H1 (cell line): ENCODE measurements at regions not wholly inside any gene's neighbourhood (a gene's known extent, or its start where the extent isn't known, plus 50 kb on each side); places are given as distances from the start of the nearest gene placed in this dataset.

Experiments used
- CTCF ChIA-PET: fragments of 300-600 bp; sonication (Branson Sonifier 250); formaldehyde crosslinking; loops from one replicate; lab custom pipeline; 2021; ENCODE audit not compliant: partially characterized antibody; lab: Charles Lee
- POLR2A ChIA-PET: fragments of 300-600 bp; sonication (Branson Sonifier 250); formaldehyde crosslinking; loops from one replicate; lab custom pipeline; 2021; ENCODE audit warnings: inconsistent platforms; ENCODE audit not compliant: partially characterized antibody; lab: Charles Lee
- DNase-seq, 2 experiments: peaks; one replicate each; pipeline versions ENCODE4 v3.0.0 to v3.0.0-alpha.2; 2010 to 2022; ENCODE audit warnings: low spot score in 2 of 2, low read depth in 1 of 2, mixed read lengths in 1 of 2
- FAIRE-seq: peaks from 2 replicates; lab custom pipeline; 2011; peaks lifted over from hg19 to GRCh38; lab: Jason Lieb, UNC
- H2AFZ ChIP-seq: 2 replicates; pipeline ENCODE4 v1.8.1; 2012; ENCODE audit warnings: low read length, inconsistent platforms
- H2AK5ac ChIP-seq: 2 replicates; pipeline ENCODE4 v1.6.1; 2013; ENCODE audit warnings: low read depth, low read length
- H2BK120ac ChIP-seq: replicated peaks from 2 replicates; pipeline ENCODE3; 2013; ENCODE audit warnings: low read depth, low read length, inconsistent platforms
- H2BK12ac ChIP-seq: 2 replicates; pipeline ENCODE4 v1.6.1; 2013; ENCODE audit warnings: low read depth, low read length
- H2BK15ac ChIP-seq: 2 replicates; pipeline ENCODE4 v1.6.1; 2013; ENCODE audit warnings: low read length
- H2BK20ac ChIP-seq: 2 replicates; pipeline ENCODE4 v1.6.1; 2013; ENCODE audit warnings: low read length
- H2BK5ac ChIP-seq: 2 replicates; pipeline ENCODE4 v1.6.1; 2013; ENCODE audit warnings: low read depth, low read length
- H3K14ac ChIP-seq: 2 replicates; pipeline ENCODE4 v1.6.1; 2013; ENCODE audit warnings: inconsistent platforms; ENCODE audit not compliant: insufficient read length
- H3K18ac ChIP-seq: 2 replicates; pipeline ENCODE4 v1.6.1; 2013; ENCODE audit warnings: low read length; ENCODE audit errors: extremely low read depth
- H3K23ac ChIP-seq: 2 replicates; pipeline ENCODE4 v1.6.1; 2013; ENCODE audit warnings: inconsistent platforms; ENCODE audit not compliant: insufficient read length
- H3K23me2 ChIP-seq: 2 replicates; pipeline ENCODE4 v1.6.1; 2013; ENCODE audit warnings: low read depth, low read length
- H3K27ac ChIP-seq: 2 replicates; pipeline ENCODE4 v1.6.1; 2011; ENCODE audit warnings: low read depth, low read length, inconsistent platforms
- H3K27me3 ChIP-seq, 4 experiments: replicated peaks in 1 of 4; 1 replicate in 1 of 4; 2 replicates in 3 of 4; pipeline versions ENCODE4 v1.6.1 to v1.8.1; 2011 to 2013; ENCODE audit warnings: low read length in 3 of 4, mild to moderate bottlenecking in 3 of 4, inconsistent platforms in 2 of 4, mixed read lengths in 2 of 4, moderate library complexity in 1 of 4; ENCODE audit not compliant: control insufficient read depth in 3 of 4, insufficient read depth in 3 of 4; ENCODE audit errors: extremely low read depth in 1 of 4
- H3K36me3 ChIP-seq, 4 experiments: 2 replicates each; pipeline versions ENCODE4 v1.6.1 to v1.8.1; 2011 to 2013; ENCODE audit warnings: mild to moderate bottlenecking in 4 of 4, low read length in 3 of 4, moderate library complexity in 2 of 4, control low read depth in 1 of 4, inconsistent platforms in 1 of 4; ENCODE audit not compliant: insufficient read depth in 4 of 4, control insufficient read depth in 2 of 4
- H3K4ac ChIP-seq: replicated peaks from 2 replicates; pipeline ENCODE3; 2013; ENCODE audit warnings: low read length, low read depth, mixed read lengths, inconsistent platforms; ENCODE audit not compliant: insufficient read length
- H3K4me1 ChIP-seq, 4 experiments: replicated peaks in 1 of 4; 1 replicate in 1 of 4; 2 replicates in 3 of 4; pipeline versions ENCODE4 v1.6.1 to v1.8.1; 2011 to 2013; ENCODE audit warnings: low read length in 3 of 4, inconsistent platforms in 2 of 4, mixed read lengths in 1 of 4; ENCODE audit not compliant: insufficient read depth in 4 of 4, control insufficient read depth in 3 of 4
- H3K4me2 ChIP-seq, 2 experiments: 2 replicates each; pipeline versions ENCODE4 v1.6.1 to v1.8.1; 2011 to 2013; ENCODE audit warnings: low read depth in 2 of 2, low read length in 2 of 2, control low read depth in 1 of 2, inconsistent platforms in 1 of 2, mild to moderate bottlenecking in 1 of 2; ENCODE audit not compliant: insufficient read depth in 1 of 2
- H3K4me3 ChIP-seq, 4 experiments: fragments of 200-600, 300-600 bp in 1 of 4; sonication (generic), shearing (Covaris generic), sonication (Bioruptor Twin) in 1 of 4; 2 replicates each; pipeline versions ENCODE4 v1.5.1 to v1.8.1; 2011 to 2016; ENCODE audit warnings: low read length in 4 of 4, low read depth in 3 of 4, control low read depth in 2 of 4, inconsistent platforms in 2 of 4, mild to moderate bottlenecking in 2 of 4, mixed read lengths in 1 of 4, moderate library complexity in 1 of 4; ENCODE audit not compliant: insufficient read depth in 2 of 4; ENCODE audit errors: extremely low read depth in 1 of 4
- H3K56ac ChIP-seq: replicated peaks from 2 replicates; pipeline ENCODE3; 2013; ENCODE audit warnings: low read depth, mild to moderate bottlenecking, mixed read lengths, low read length, inconsistent platforms; ENCODE audit not compliant: insufficient read length
- H3K79me1 ChIP-seq: 2 replicates; pipeline ENCODE4 v1.6.1; 2013; ENCODE audit warnings: low read depth, low read length, control low read depth
- H3K79me2 ChIP-seq, 2 experiments: 2 replicates each; pipeline versions ENCODE4 v1.6.1 to v1.8.1; 2012 to 2013; ENCODE audit warnings: low read length in 2 of 2, mild to moderate bottlenecking in 2 of 2, inconsistent platforms in 1 of 2; ENCODE audit not compliant: insufficient read depth in 2 of 2, control insufficient read depth in 1 of 2
- H3K9ac ChIP-seq, 4 experiments: replicated peaks in 1 of 4; 1 replicate in 1 of 4; 2 replicates in 3 of 4; pipeline versions ENCODE4 v1.6.1 to v1.8.1; 2011 to 2013; ENCODE audit warnings: low read depth in 3 of 4, low read length in 3 of 4, control low read depth in 2 of 4, mild to moderate bottlenecking in 2 of 4, moderate library complexity in 2 of 4, inconsistent platforms in 1 of 4; ENCODE audit errors: extremely low read depth in 1 of 4
- H3K9me3 ChIP-seq, 2 experiments: 2 replicates each; pipeline versions ENCODE4 v1.6.1 to v1.8.1; 2012 to 2013; ENCODE audit warnings: mild to moderate bottlenecking in 2 of 2, moderate library complexity in 2 of 2, control low read depth in 1 of 2, inconsistent platforms in 1 of 2, low read depth in 1 of 2, low read length in 1 of 2, mixed read lengths in 1 of 2; ENCODE audit not compliant: insufficient read depth in 2 of 2
- H4K20me1 ChIP-seq, 2 experiments: replicated peaks in 1 of 2; 2 replicates each; pipeline versions ENCODE3 to v1.8.1; 2011 to 2013; ENCODE audit warnings: inconsistent platforms in 2 of 2, low read length in 2 of 2, mild to moderate bottlenecking in 1 of 2; ENCODE audit not compliant: insufficient read depth in 2 of 2, control insufficient read depth in 1 of 2
- H4K5ac ChIP-seq: 2 replicates; pipeline ENCODE4 v1.6.1; 2013; ENCODE audit warnings: low read length, low read depth, mixed read lengths, inconsistent platforms; ENCODE audit not compliant: insufficient read length
- H4K8ac ChIP-seq: 2 replicates; pipeline ENCODE4 v1.8.0; 2013; ENCODE audit warnings: mild to moderate bottlenecking, moderate library complexity, low read length, inconsistent platforms; ENCODE audit not compliant: insufficient read depth; ENCODE audit errors: extremely low read depth
- H4K91ac ChIP-seq: replicated peaks from 2 replicates; pipeline ENCODE3; 2013; ENCODE audit warnings: low read length, mixed read lengths, inconsistent platforms; ENCODE audit not compliant: insufficient read length
- BACH1 ChIP-seq: IDR thresholded peaks from 2 replicates; pipeline ENCODE4 v1.6.1; 2012; ENCODE audit warnings: low read length, improper control_type of control experiment
- KDM4A ChIP-seq: IDR thresholded peaks from one replicate; pipeline ENCODE4 v1.7.1; 2012; ENCODE audit warnings: low read depth, mild to moderate bottlenecking, moderate library complexity, low read length, inconsistent platforms; ENCODE audit not compliant: severe bottlenecking
- RAD21 ChIP-seq, 2 experiments: IDR thresholded peaks in 1 of 2; conservative IDR thresholded peaks in 1 of 2; 2 replicates each; pipeline ENCODE4 v1.6.1; 2011; ENCODE audit warnings: low read depth in 2 of 2, low read length in 2 of 2, improper control_type of control experiment in 1 of 2, inconsistent platforms in 1 of 2, mild to moderate bottlenecking in 1 of 2, moderate library complexity in 1 of 2
- SIRT6 ChIP-seq: IDR thresholded peaks from one replicate; pipeline ENCODE4 v1.7.1; 2012; ENCODE audit warnings: low read length, inconsistent platforms
- SP1 ChIP-seq: IDR thresholded peaks from 2 replicates; pipeline ENCODE4 v1.6.1; 2011; ENCODE audit warnings: low read depth, low read length
- SP2 ChIP-seq: IDR thresholded peaks from 2 replicates; pipeline ENCODE4 v1.6.1; 2012; ENCODE audit warnings: mild to moderate bottlenecking, low read length, inconsistent platforms
- TBP ChIP-seq: IDR thresholded peaks from 2 replicates; pipeline ENCODE4 v1.6.1; 2011; ENCODE audit warnings: low read depth, low read length, improper control_type of control experiment
- WGBS, 2 experiments: shearing (Covaris generic) in 1 of 2; methylation state at CpG; one replicate each; pipeline versions ENCODE4 v1.1.6 to v1.1.7; 2013 to 2015; ENCODE audit warnings: low lambda C conversion rate in 2 of 2, mixed read lengths in 2 of 2, inconsistent platforms in 1 of 2, low coverage in 1 of 2, missing lambda C conversion rate in 1 of 2; ENCODE audit not compliant: insufficient replicate concordance in 2 of 2, insufficient coverage in 1 of 2, insufficient read length in 1 of 2; ENCODE audit errors: extremely low coverage in 1 of 2, missing lambda C conversion rate in 1 of 2; 5-methylcytosine and 5-hydroxymethylcytosine counted together

GRCh38 chrX:16335181-16335580, 167.9 kb downstream of the MAGEB17 start:
- Histone ChIP-seq H3K9me3 (no peaks in the 10 kb centered on the region), H3K27me3 (no peaks in the 10 kb centered on the region), H4K8ac (no peak overlapping the region), H2BK5ac (no peak overlapping the region), H3K23ac (no peak overlapping the region), H2BK120ac (no peak overlapping the region), H3K4ac (no peak overlapping the region), H2AFZ (no peak overlapping the region), H3K56ac (no peak overlapping the region), H4K5ac (no peak overlapping the region), H2BK12ac (no peak overlapping the region), H3K9ac (no peak overlapping the region), H3K4me3 (no peak overlapping the region), H3K23me2 (no peaks in the 10 kb centered on the region), H2BK20ac (no peak overlapping the region), H3K14ac (no peak overlapping the region), H4K20me1 (no peaks in the 10 kb centered on the region), H3K79me1 (no peaks in the 10 kb centered on the region), H3K79me2 (no peaks in the 10 kb centered on the region), H3K27ac (no peak overlapping the region), H3K4me1 (no peaks in the 10 kb centered on the region), H3K4me2 (no peak overlapping the region), H4K91ac (no peak overlapping the region), H2AK5ac (no peak overlapping the region), H3K36me3 (no peaks in the 10 kb centered on the region), H3K18ac (no peak overlapping the region; the same call in 1 of the 2 replicates), H2BK15ac (no peak overlapping the region)
- ChIA-PET CTCF (no interaction called here), POLR2A (no interaction called here)
- TF ChIP-seq KDM4A: no peak
- TF ChIP-seq SP1: no peak
- no peak for TF ChIP-seq SP2
- no peak for TF ChIP-seq TBP
- no peak for TF ChIP-seq SIRT6
- no peak for TF ChIP-seq BACH1
- TF ChIP-seq RAD21 (IDR thresholded peaks at IDR 0.05 in 1 of 2, conservative IDR thresholded peaks at IDR 0.05 in 1 of 2; ENCODE audit: low read depth in 2 of 2, low read length in 2 of 2): no peak
- WGBS, 2 experiments: 100% methylated on average over 1 of the region's 1 CpG; no CpG with 5 or more reads in 1 of the 2 experiments
- FAIRE-seq: no peak
- DNase-seq: no peak
